Vagina (tissue), 2 donors: ENCODE measurements at regions not wholly inside any gene's neighbourhood (a gene's known extent, or its start where the extent isn't known, plus 50 kb on each side); places are given as distances from the start of the nearest gene placed in this dataset.

Source experiments
- DNase-seq, 2 donors: peaks; one replicate each; pipeline ENCODE4 v3.0.0-alpha.2; 2017; ENCODE audit errors: extremely low spot score in 2 of 2
- H3K27ac ChIP-seq: fragments of 200-600 bp; sonication (generic); one replicate; pipeline ENCODE4 v1.5.1; 2019
- H3K27me3 ChIP-seq: fragments of 200-600 bp; sonication (generic); one replicate; pipeline ENCODE4 v1.5.1; 2019
- H3K36me3 ChIP-seq, 2 donors: fragments of 200-600 bp; sonication (generic); one replicate each; pipeline ENCODE4 v1.5.1; 2017 to 2019
- H3K4me1 ChIP-seq: fragments of 200-600 bp; sonication (generic); one replicate; pipeline ENCODE4 v1.5.1; 2019
- H3K4me3 ChIP-seq, 2 donors: fragments of 200-600 bp; sonication (generic); 1 replicate in 1 of 2; 2 replicates in 1 of 2; pipeline ENCODE4 v1.5.1; 2016 to 2019
- H3K9me3 ChIP-seq: fragments of 200-600 bp; sonication (generic); one replicate; pipeline ENCODE4 v1.5.1; 2019
- CTCF ChIP-seq, 3 experiments: fragments of 450-650 bp in 2 of 3; fragments of 200-600 bp in 1 of 3; sonication (generic) in 1 of 3; IDR thresholded peaks; one replicate each; pipeline ENCODE4 v1.5.1; 2017 to 2019; ENCODE audit warnings: antibody characterized with exemption in 3 of 3, mild to moderate bottlenecking in 2 of 3, moderate library complexity in 2 of 3
- POLR2A ChIP-seq, 2 donors: fragments of 450-650 bp; IDR thresholded peaks; one replicate each; pipeline ENCODE4 v1.6.1; 2017; ENCODE audit warnings: antibody characterized with exemption in 2 of 2, mild to moderate bottlenecking in 2 of 2, moderate library complexity in 2 of 2
- POLR2AphosphoS5 ChIP-seq, 2 donors: sonication (generic); formaldehyde crosslinking; IDR thresholded peaks; one replicate each; pipeline ENCODE4 v1.9.0; 2017; ENCODE audit warnings: antibody characterized with exemption in 2 of 2, mild to moderate bottlenecking in 2 of 2, low read depth in 1 of 2; ENCODE audit not compliant: insufficient read depth in 1 of 2
- intact Hi-C: fragments of 100-400 bp; cut with DNase I; formaldehyde crosslinking; loops from one replicate; pipeline ENCODE4 v1.15.1; 2023

- TF ChIP-seq CTCF (IDR thresholded peaks at IDR 0.05) (no peak), POLR2AphosphoS5 (IDR thresholded peaks at IDR 0.05; ENCODE audit: insufficient read depth in 1 of 2, low read depth in 1 of 2) (no peak), POLR2A (IDR thresholded peaks at IDR 0.05) (no peak)
- H3K4me1 ChIP-seq, result no peaks in the 10 kb centered on the region
Observed at GRCh38 chr18:68414407-68414806, 300.5 kb downstream of the TMX3 start.

GRCh38 chr18:68409576-68409975 is 305.3 kb downstream of the TMX3 start:
- TF ChIP-seq POLR2AphosphoS5 (IDR thresholded peaks at IDR 0.05; ENCODE audit: insufficient read depth in 1 of 2, low read depth in 1 of 2) (peak in 1 of 2 donors; percentile 27), POLR2A (IDR thresholded peaks at IDR 0.05) (no peak), CTCF (IDR thresholded peaks at IDR 0.05) (no peak)
- H3K36me3 ChIP-seq, result no peaks in the 10 kb centered on the region
- H3K27ac ChIP-seq, result no peak overlapping the region
- no peak overlapping the region for H3K4me3 ChIP-seq
- H3K27me3 ChIP-seq, result no peaks in the 10 kb centered on the region
- H3K4me1 ChIP-seq, result no peaks in the 10 kb centered on the region
- DNase-seq, result no peak
- H3K9me3 ChIP-seq, result no peaks in the 10 kb centered on the region
- intact Hi-C loops, result no loop called here

More at GRCh38 chr18:68414407-68414806, 300.5 kb downstream of the TMX3 start:
- Histone ChIP-seq H3K27me3 (no peaks in the 10 kb centered on the region), H3K36me3 (no peaks in the 10 kb centered on the region), H3K4me3 (no peak overlapping the region), H3K27ac (no peak overlapping the region), H3K9me3 (no peaks in the 10 kb centered on the region)
- DNase-seq, result no peak
- intact Hi-C loops, result no loop called here

- H3K27me3 ChIP-seq, result no peaks in the 10 kb centered on the region
Observed at GRCh38 chr18:68406761-68407160, 308.1 kb downstream of the TMX3 start.

GRCh38 chr18:68402784-68403183 is 312.1 kb downstream of the TMX3 start:
- TF ChIP-seq POLR2AphosphoS5 (IDR thresholded peaks at IDR 0.05; ENCODE audit: insufficient read depth in 1 of 2, low read depth in 1 of 2) (no peak), POLR2A (IDR thresholded peaks at IDR 0.05) (no peak), CTCF (IDR thresholded peaks at IDR 0.05) (no peak)

More at GRCh38 chr18:68406761-68407160, 308.1 kb downstream of the TMX3 start:
- Histone ChIP-seq H3K4me1 (no peaks in the 10 kb centered on the region), H3K36me3 (no peaks in the 10 kb centered on the region), H3K4me3 (no peak overlapping the region), H3K9me3 (no peaks in the 10 kb centered on the region), H3K27ac (no peak overlapping the region)
- TF ChIP-seq POLR2A (IDR thresholded peaks at IDR 0.05), result no peak
- TF ChIP-seq POLR2AphosphoS5 (IDR thresholded peaks at IDR 0.05; ENCODE audit: insufficient read depth in 1 of 2, low read depth in 1 of 2), result no peak
- TF ChIP-seq CTCF (IDR thresholded peaks at IDR 0.05), result no peak
- intact Hi-C loops, result no loop called here
- no peak for DNase-seq

GRCh38 chr18:68400889-68401288 is 314.0 kb downstream of the TMX3 start:
- no peak for DNase-seq
- Histone ChIP-seq H3K9me3 (no peaks in the 10 kb centered on the region), H3K4me3 (no peak overlapping the region), H3K36me3 (no peaks in the 10 kb centered on the region), H3K4me1 (no peaks in the 10 kb centered on the region), H3K27ac (no peak overlapping the region), H3K27me3 (no peaks in the 10 kb centered on the region)
- TF ChIP-seq POLR2AphosphoS5 (IDR thresholded peaks at IDR 0.05; ENCODE audit: insufficient read depth in 1 of 2, low read depth in 1 of 2), result no peak
- no peak for TF ChIP-seq CTCF (IDR thresholded peaks at IDR 0.05)
- TF ChIP-seq POLR2A (IDR thresholded peaks at IDR 0.05), result no peak
- intact Hi-C loops, result no loop called here

More at GRCh38 chr18:68402784-68403183, 312.1 kb downstream of the TMX3 start:
- no peaks in the 10 kb centered on the region for H3K9me3 ChIP-seq
- intact Hi-C loops, result no loop called here
- H3K27me3 ChIP-seq, result no peaks in the 10 kb centered on the region
- H3K27ac ChIP-seq, result no peak overlapping the region
- no peak overlapping the region for H3K4me3 ChIP-seq
- H3K36me3 ChIP-seq, result no peaks in the 10 kb centered on the region
- no peak for DNase-seq
- no peaks in the 10 kb centered on the region for H3K4me1 ChIP-seq
